GM18909 (cell line): ENCODE measurements at regions not wholly inside any gene's neighbourhood (a gene's known extent, or its start where the extent isn't known, plus 50 kb on each side); places are given as distances from the start of the nearest gene placed in this dataset.
"Not testable (repeated sequence)": the region's sequence is repeated elsewhere in the genome, so short reads cannot be mapped to it uniquely, and the experiment has no call there.

Source experiments
- ATAC-seq: cut with Tn5 transposase; IDR thresholded peaks from one replicate; pipeline ENCODE4 v1.9.1; 2021; ENCODE audit warnings: mild to moderate bottlenecking; ENCODE audit not compliant: unreplicated experiment, poor library complexity

DNA sequence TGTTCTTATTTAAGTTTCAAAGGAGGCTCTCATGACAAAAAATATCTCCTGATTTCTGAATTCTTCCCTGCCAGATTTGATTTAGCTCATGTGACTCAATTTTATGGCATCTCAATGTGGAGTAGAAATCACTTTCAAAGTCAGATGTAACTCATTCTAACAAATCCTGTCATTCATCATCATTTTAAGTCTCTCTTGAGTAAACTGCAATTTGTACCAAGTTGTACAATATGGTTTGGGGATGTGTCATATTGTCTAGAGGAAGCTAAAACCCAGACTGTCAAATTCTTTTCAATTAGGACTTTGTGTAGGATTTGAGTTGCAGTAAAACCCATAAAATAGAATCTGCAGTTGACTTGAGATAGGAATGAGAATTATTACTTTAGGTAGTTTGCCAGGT, 2101.0 kb downstream of the NCAM2 start:
- no peak for ATAC-seq

DNA sequence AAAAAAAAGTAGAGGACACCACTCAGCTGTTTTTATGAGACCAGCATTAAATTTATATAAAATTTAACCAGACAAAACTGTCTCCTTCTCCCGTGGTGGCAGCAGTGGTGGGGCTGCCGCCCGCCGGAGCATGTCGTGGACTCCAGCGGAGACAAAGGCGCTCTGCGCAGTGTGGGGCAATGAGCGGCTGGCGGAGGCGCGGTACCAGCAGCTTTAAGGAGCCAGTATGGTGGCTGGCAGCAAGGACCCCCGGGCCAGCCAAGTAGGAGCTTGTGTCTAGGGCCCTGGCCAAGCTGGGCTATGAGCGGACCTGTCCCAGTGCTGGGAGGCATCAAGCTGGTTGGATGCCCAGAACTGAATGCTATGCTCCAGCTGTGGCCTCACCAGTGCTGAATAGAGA, 2102.9 kb downstream of the NCAM2 start:
- no peak for ATAC-seq

DNA sequence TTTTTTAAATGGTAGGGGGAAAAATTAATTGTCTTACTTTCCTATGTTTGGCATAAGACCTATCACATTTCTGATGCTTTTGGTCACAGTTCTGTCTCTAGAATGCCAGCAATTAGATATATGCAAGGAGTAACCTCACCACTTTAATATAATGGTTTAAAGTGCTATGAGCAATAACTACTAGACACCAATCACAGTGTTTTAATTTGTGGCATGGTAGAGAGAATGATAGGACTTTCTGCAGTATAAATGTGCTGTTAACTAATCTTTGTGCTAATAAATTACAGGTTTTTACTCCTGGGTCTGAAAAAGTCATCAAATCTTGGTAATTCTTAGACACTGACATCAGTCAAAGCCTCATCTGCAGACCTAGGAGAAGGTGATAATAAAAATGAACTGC, 2110.3 kb downstream of the NCAM2 start:
- no peak for ATAC-seq

DNA sequence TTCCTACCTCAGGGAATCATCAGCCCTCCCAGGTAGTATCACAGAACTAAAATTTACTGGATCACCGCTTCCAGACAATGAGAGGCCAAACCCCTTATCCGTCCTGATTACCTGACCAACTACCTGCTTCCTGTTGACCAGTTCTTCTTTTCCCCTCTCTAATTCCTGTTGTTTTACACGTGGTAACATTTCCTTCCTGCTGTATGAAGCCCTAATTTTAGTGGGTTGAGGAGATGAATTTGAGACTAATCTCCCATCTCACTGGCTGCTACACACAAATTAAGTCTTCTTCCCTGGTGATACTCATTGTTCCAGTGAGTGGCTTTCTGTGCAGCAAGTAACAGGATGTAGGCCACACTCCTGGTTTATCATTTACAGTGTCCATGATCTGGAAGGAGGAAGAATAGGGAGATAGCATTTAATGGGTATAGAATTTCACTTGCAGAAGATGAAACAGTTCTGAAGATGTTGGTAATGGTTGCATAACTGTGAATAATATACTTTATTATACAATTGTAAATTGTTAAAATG, 2112.9 kb downstream of the NCAM2 start:
- ATAC-seq: no peak

DNA sequence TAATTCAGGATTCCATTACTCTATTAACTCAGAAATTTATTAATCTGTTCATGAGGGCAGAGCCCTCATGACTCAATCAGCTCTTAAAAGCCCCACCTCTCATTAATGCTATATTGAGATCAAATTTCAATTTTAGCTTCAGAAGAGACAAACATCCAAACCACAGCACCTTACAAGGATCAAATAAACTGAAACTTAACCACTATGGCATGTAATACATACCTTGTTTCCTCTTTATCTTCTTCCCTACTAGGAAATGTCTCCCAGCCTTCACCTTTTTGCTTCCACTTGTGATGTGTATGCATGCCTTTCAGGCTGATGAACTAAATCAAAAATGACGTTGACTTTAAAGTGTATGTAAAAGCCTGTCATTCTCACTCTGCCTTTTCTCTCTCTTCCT, 2121.3 kb downstream of the NCAM2 start:
- ATAC-seq: no peak

DNA sequence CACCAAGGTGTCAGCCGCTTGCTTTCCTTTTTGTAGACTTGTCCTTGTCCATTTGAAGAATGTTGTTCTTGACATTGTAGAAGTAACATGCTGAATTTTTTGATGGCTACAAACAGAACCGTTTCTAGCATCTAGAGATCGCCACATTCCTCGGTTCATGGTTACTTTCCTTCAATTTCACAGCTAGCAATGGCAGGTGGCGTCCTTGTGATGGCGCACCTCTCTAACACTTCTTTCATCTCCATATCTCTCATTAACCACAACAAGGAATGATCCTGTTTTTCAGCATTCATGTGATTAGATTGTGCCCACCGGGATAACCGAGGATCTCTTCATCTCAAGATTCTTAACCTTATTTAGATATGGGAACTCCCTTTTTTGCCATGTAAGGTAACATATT, 2129.8 kb downstream of the NCAM2 start:
- ATAC-seq: no peak

DNA sequence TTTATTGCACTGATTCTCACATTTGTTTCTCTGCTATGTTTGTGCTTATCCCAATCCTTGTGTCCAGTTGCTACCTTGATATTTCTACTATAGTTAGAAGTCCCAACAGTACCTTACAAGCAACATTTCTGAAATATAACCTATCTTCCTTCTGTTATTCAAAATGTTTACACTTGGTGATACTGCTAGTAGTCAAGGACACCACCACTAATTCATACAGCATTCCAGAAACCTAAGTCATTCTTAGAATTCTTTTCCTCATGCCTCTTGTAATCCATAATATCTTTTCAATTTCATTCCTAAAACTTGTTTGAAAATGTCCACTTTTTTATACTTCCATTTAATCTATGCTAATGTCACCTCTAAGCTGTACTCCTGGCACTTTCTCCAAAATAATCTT, 2132.1 kb downstream of the NCAM2 start:
- ATAC-seq: no peak

DNA sequence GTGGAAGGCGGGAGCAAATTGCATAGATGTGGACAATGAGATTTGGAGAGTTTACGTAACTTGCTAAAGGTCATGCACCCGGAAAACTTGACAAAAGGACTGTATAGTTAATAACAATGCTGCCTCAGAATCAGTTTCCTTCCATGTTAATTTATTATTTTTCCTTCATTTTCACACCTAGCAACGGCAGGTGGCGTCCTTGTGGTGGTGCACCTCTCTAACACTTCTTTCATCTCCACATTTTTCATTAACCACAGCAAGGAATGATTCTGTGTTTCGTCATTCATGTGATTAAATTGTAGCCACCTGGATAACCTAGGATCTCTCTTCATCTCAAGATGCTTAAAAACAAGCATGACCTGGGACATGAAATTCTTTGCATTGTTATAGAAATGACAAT, 2133.0 kb downstream of the NCAM2 start:
- no peak for ATAC-seq

DNA sequence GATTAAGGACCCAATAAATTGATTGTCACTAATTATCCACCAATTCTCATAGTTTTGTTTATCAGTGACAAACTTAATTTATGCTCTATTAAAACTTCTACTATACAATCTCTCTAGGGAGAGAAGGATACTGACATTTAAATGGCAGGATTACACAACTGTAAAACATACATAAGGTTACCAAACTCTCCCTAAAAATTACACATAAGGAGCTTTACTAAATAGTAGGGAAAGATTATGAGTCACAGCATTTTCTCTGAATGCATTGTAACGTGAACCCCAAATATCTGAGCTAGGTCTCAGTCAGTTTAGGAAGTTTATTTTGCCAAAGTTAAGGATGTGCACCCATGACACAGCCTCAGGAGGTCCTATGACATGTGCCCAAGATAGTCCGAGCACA, 2140.6 kb downstream of the NCAM2 start:
- ATAC-seq: no peak

DNA sequence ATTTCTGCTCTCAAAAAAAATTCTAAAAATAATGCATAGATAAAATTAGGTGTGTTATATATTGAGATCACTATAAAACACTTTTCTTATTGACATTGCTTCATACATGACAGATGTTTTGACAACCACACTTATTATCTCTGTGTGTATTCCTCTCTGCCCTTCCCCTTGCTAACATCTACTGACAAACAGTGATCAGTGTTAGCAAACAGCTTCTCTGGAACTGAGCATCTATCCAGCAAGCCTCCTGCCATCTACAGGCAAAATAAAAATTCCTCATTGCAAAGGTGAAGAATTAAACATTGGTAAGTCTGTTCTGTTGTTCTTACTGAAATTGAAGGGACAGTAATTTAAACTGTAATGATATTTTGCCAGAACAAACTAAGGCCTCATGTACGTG, 2153.9 kb downstream of the NCAM2 start:
- ATAC-seq: no peak

DNA sequence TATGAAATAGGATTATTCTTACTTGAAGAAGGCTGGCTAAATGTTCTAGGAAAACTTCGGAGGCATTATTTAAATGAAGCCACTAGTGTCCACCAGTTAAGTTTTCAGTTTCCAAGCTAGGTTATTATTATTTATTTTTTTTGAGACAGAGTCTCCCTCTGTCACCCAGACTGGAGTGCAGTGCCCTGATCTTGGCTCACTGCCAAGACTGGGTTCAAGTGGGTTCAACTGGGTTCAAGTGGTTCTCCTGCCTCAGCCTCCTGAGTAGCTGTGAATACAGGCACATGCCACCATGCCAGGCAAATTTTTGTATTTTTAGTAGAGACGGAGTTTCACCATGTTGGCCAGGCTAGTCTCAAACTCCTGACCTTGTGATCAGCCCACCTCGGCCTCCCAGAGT, 2155.6 kb downstream of the NCAM2 start:
- ATAC-seq: not testable (repeated sequence)

DNA sequence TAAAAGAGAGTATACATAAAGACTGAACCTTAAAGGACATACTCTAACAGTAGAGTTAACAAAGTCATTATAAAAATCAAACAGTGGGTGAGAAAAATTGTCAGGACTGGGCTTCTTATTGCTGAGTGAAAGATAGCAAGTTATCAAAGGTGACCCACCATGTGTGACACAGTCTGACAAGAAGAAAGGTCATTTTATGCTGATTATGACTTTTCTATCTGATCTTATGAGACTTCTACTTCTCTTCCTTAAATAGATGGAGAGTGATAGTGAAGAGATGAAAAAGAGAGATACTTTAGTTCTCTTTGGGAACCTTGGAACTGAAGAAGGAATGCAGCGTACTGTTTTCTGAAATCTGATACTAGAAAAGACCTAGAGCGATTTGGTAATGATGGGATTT, 2157.1 kb downstream of the NCAM2 start:
- ATAC-seq: no peak

DNA sequence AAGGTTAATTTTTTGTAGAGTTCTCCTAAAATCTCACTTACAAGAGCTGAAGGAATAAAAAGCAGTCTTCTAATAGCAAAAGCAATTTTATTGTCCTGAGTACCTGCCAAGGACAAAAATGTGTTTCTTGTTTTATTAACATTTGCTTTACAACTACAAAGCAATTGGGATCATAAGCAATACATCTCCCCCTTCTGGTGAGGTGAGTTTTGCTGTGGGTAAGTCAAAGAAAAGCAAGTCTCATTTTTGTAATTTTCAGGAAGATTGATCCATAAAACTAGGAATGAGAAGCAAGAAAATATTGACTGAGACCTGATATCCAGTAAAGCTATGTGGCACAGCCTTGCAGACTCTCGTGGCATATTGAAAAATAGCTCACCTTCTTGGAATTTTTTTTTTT, 2162.7 kb downstream of the NCAM2 start:
- no peak for ATAC-seq

DNA sequence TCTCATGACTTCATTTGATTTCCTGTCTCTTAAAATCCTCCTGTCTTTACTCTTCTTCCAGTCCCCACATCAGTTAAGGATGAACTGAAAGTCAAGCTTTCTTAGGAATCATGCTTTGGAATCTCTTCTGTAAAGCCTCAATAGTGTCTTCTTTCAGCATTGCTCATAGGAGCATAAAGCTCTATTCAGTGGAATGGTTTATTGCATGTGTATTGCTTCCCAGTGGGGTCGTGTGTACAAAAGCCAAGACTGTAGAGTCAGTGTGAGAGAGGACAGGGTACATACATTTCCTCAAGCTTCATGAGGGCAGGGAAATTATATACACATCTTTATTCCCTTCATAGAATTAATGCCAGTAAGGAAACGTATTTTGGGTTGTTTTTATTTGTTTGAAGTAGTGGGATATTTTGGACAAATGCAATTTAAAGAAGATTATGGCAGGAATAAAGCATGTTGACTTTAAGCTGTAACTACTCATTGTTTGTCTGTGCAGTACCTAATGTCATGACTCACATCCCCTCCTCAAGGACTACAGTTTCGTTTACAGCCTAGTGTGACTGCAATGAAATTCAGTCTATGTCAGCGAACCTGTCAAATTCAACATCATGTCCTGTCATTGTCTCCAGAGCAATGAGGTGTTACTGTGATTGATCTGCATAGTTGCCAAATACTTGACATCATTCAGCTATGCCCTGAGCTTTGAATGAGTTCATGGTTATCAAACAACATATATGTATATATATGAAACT, 2164.2 kb downstream of the NCAM2 start:
- ATAC-seq: no peak
